Right forelimb (tissue), 1 donor: ENCODE measurements at regions not wholly inside any gene's neighbourhood (a gene's known extent, or its start where the extent isn't known, plus 50 kb on each side); places are given as distances from the start of the nearest gene placed in this dataset.
"Not testable (repeated sequence)": the region's sequence is repeated elsewhere in the genome, so short reads cannot be mapped to it uniquely, and the experiment has no call there.

Experiments used
- DNase-seq: peaks from one replicate; pipeline ENCODE4 v3.0.0-alpha.2; 2018

GRCh38 chr3:147237991-147238390 lies 168.4 kb downstream of the ZIC4 start:
- no peak for DNase-seq

- DNase-seq, result not testable (repeated sequence)
These were observed 174.4 kb downstream of the ZIC4 start for GRCh38 chr3:147231980-147232379.

- DNase-seq, result no peak
These were observed 175.2 kb downstream of the ZIC4 start for GRCh38 chr3:147231111-147231510.

GRCh38 chr3:147222291-147222690 lies 184.1 kb downstream of the ZIC4 start:
- no peak for DNase-seq

- DNase-seq, result no peak
These were observed 187.4 kb downstream of the ZIC4 start for GRCh38 chr3:147218965-147219364.

GRCh38 chr3:147216143-147216673 lies 190.1 kb downstream of the ZIC4 start:
- DNase-seq, result no peak

- DNase-seq, result no peak
These were observed 190.7 kb downstream of the ZIC4 start for GRCh38 chr3:147215660-147216059.

GRCh38 chr3:147213633-147214032 lies 192.7 kb downstream of the ZIC4 start:
- DNase-seq, result no peak

- DNase-seq, result no peak
These were observed 195.7 kb downstream of the ZIC4 start for GRCh38 chr3:147210676-147211075.

- no peak for DNase-seq
These were observed 205.3 kb downstream of the ZIC4 start for GRCh38 chr3:147201086-147201485.

GRCh38 chr3:147200545-147200944 lies 205.8 kb downstream of the ZIC4 start:
- no peak for DNase-seq

GRCh38 chr3:147197739-147198138 lies 208.6 kb downstream of the ZIC4 start:
- DNase-seq, result no peak

GRCh38 chr3:147195887-147196286 lies 210.5 kb downstream of the ZIC4 start:
- no peak for DNase-seq

GRCh38 chr3:147191795-147192385 lies 214.5 kb downstream of the ZIC4 start:
- DNase-seq, result peak; percentile 37

GRCh38 chr3:147189016-147189415 lies 217.3 kb downstream of the ZIC4 start:
- DNase-seq, result no peak

- no peak for DNase-seq
These were observed 218.7 kb downstream of the ZIC4 start for GRCh38 chr3:147187687-147188086.

GRCh38 chr3:147185781-147186180 lies 220.6 kb downstream of the ZIC4 start:
- no peak for DNase-seq

GRCh38 chr3:147184794-147185193 lies 221.5 kb downstream of the ZIC4 start:
- DNase-seq, result no peak

GRCh38 chr3:147173257-147173656 lies 233.1 kb downstream of the ZIC4 start:
- no peak for DNase-seq

GRCh38 chr3:147162743-147163142 lies 243.6 kb downstream of the ZIC4 start:
- DNase-seq, result no peak

- DNase-seq, result no peak
These were observed 244.5 kb downstream of the ZIC4 start for GRCh38 chr3:147161833-147162232.

GRCh38 chr3:147160984-147161383 lies 245.4 kb downstream of the ZIC4 start:
- no peak for DNase-seq

GRCh38 chr3:147159141-147159540 lies 247.2 kb downstream of the ZIC4 start:
- no peak for DNase-seq

- no peak for DNase-seq
These were observed 248.7 kb downstream of the ZIC4 start for GRCh38 chr3:147157631-147158030.

GRCh38 chr3:147154988-147155387 lies 251.4 kb downstream of the ZIC4 start:
- not testable (repeated sequence) for DNase-seq
